PC-9 (cell line): ENCODE measurements at regions not wholly inside any gene's neighbourhood (a gene's known extent, or its start where the extent isn't known, plus 50 kb on each side); places are given as distances from the start of the nearest gene placed in this dataset.
A peak's percentile ranks its signal among the peaks of the same experiment; 100 is the strongest.
"Not testable (repeated sequence)": the region's sequence is repeated elsewhere in the genome, so short reads cannot be mapped to it uniquely, and the experiment has no call there.

Experiments
- BruUV-seq: library from RNA; stranded (reverse); fragments of 400-500 nt; replicated peaks from 2 replicates; lab custom pipeline; 2021; lab: Mats Ljungman, UMichigan
- CTCF ChIA-PET: fragments of 300-600 bp; sonication (Branson Sonifier 250); formaldehyde crosslinking; loops from one replicate; lab custom pipeline; 2022; ENCODE audit warnings: antibody characterized with exemption; lab: Charles Lee
- POLR2A ChIA-PET: fragments of 300-600 bp; sonication (Branson Sonifier 250); formaldehyde crosslinking; loops from one replicate; lab custom pipeline; 2022; ENCODE audit warnings: antibody characterized with exemption; ENCODE audit not compliant: unreplicated experiment; lab: Charles Lee
- DNase-seq, 2 experiments: peaks; one replicate each; pipeline versions ENCODE4 v3.0.0 to v3.0.0-alpha.2; 2015 to 2022; ENCODE audit warnings: mixed read lengths in 1 of 2
- H2AFZ ChIP-seq: fragments of 200-600 bp; sonication (generic); 2 replicates; pipeline ENCODE4 v1.8.1; 2017; ENCODE audit warnings: antibody characterized with exemption
- H3F3A ChIP-seq: fragments of 200-600 bp; sonication (generic); 2 replicates; pipeline ENCODE4 v1.8.1; 2017; ENCODE audit warnings: antibody characterized with exemption, mild to moderate bottlenecking, low read depth; ENCODE audit not compliant: insufficient read depth
- H3K27ac ChIP-seq: fragments of 200-600 bp; sonication (generic); 2 replicates; pipeline ENCODE4 v1.6.1; 2016; ENCODE audit warnings: mixed run types
- H3K27me3 ChIP-seq: fragments of 200-600 bp; sonication (generic); 2 replicates; pipeline ENCODE4 v1.6.1; 2016; ENCODE audit warnings: low read depth, mixed run types; ENCODE audit not compliant: insufficient read depth
- H3K36me3 ChIP-seq: fragments of 200-600 bp; sonication (generic); 2 replicates; pipeline ENCODE4 v1.6.1; 2016; ENCODE audit warnings: low read depth, mixed run types
- H3K4me1 ChIP-seq: fragments of 200-600 bp; sonication (generic); replicated peaks from 2 replicates; pipeline ENCODE4 v1.6.1; 2016; ENCODE audit warnings: mixed run types; ENCODE audit not compliant: insufficient read depth
- H3K4me2 ChIP-seq: fragments of 200-600 bp; sonication (generic); 2 replicates; pipeline ENCODE4 v1.6.1; 2017; ENCODE audit warnings: mixed run types
- H3K4me3 ChIP-seq: fragments of 200-600 bp; sonication (generic); 2 replicates; pipeline ENCODE4 v1.6.1; 2016; ENCODE audit warnings: mixed run types
- H3K79me2 ChIP-seq: fragments of 200-600 bp; sonication (generic); 2 replicates; pipeline ENCODE4 v1.6.1; 2017; ENCODE audit warnings: low read depth, mixed run types
- H3K9me2 ChIP-seq: fragments of 200-600 bp; sonication (generic); 2 replicates; pipeline ENCODE4 v1.8.1; 2017; ENCODE audit warnings: mild to moderate bottlenecking; ENCODE audit not compliant: insufficient read depth
- H3K9me3 ChIP-seq: fragments of 200-600 bp; sonication (generic); 2 replicates; pipeline ENCODE4 v1.8.1; 2016; ENCODE audit warnings: low read depth; ENCODE audit not compliant: insufficient read depth
- H4K20me1 ChIP-seq: fragments of 200-600 bp; sonication (generic); 2 replicates; pipeline ENCODE4 v1.8.1; 2017; ENCODE audit not compliant: insufficient read depth
- EZH2 ChIP-seq: fragments of 200-600 bp; sonication (generic); IDR thresholded peaks from 2 replicates; pipeline ENCODE4 v1.8.0; 2017; ENCODE audit warnings: antibody characterized with exemption, low read depth
- intact Hi-C: fragments of 100-400 bp; cut with micrococcal nuclease; formaldehyde crosslinking; loops from one replicate; pipeline ENCODE4 v1.10.0; 2022; ENCODE audit not compliant: unreplicated experiment
- TF ChIP-seq, protein P1 (sequence below): fragments of 200-600 bp; sonication (generic); conservative IDR thresholded peaks from 2 replicates; pipeline ENCODE4 v1.6.1; 2017; ENCODE audit warnings: mixed run types, antibody characterized with exemption, mild to moderate bottlenecking, moderate library complexity

GRCh38 chr14:30243207-30243606 is 315.6 kb upstream of the PRKD1 start:
- no peaks in the 10 kb centered on the region for H3K27me3 ChIP-seq
- intact Hi-C loops: no loop called here
- CTCF ChIA-PET: no interaction called here

GRCh38 chr14:30243805-30244204 is 315.2 kb upstream of the G2E3 start:
- Histone ChIP-seq H3K4me2 (no peak overlapping the region), H3K27ac (no peak overlapping the region), H2AFZ (no peak overlapping the region), H3K4me3 (no peak overlapping the region), H3K27me3 (no peaks in the 10 kb centered on the region), H3K9me2 (no peaks in the 10 kb centered on the region), H4K20me1 (no peaks in the 10 kb centered on the region), H3F3A (no peaks in the 10 kb centered on the region), H3K4me1 (no peaks in the 10 kb centered on the region), H3K36me3 (no peaks in the 10 kb centered on the region), H3K9me3 (no peaks in the 10 kb centered on the region), H3K79me2 (no peaks in the 10 kb centered on the region)
- TF ChIP-seq, protein P1, sequence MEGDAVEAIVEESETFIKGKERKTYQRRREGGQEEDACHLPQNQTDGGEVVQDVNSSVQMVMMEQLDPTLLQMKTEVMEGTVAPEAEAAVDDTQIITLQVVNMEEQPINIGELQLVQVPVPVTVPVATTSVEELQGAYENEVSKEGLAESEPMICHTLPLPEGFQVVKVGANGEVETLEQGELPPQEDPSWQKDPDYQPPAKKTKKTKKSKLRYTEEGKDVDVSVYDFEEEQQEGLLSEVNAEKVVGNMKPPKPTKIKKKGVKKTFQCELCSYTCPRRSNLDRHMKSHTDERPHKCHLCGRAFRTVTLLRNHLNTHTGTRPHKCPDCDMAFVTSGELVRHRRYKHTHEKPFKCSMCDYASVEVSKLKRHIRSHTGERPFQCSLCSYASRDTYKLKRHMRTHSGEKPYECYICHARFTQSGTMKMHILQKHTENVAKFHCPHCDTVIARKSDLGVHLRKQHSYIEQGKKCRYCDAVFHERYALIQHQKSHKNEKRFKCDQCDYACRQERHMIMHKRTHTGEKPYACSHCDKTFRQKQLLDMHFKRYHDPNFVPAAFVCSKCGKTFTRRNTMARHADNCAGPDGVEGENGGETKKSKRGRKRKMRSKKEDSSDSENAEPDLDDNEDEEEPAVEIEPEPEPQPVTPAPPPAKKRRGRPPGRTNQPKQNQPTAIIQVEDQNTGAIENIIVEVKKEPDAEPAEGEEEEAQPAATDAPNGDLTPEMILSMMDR: no peak
- TF ChIP-seq EZH2: no peak
- DNase-seq: peak in 1 of 2 experiments; percentile 55
- CTCF ChIA-PET: interaction anchor here (0.7 kb wide), 1 partner anchor 130 kb away, joined by 6 read pairs; no protein-coding TSS in a partner anchor
- POLR2A ChIA-PET: no interaction called here
- intact Hi-C loops: no loop called here
- no TSS peak for BruUV-seq

More at GRCh38 chr14:30243207-30243606, 315.6 kb upstream of the PRKD1 start:
- H3K27ac ChIP-seq: no peak overlapping the region
- DNase-seq: no peak
- TF ChIP-seq EZH2: no peak
- TF ChIP-seq, protein P1: no peak
- no peaks in the 10 kb centered on the region for H3K9me2 ChIP-seq
- H3K4me1 ChIP-seq: no peaks in the 10 kb centered on the region
- H3K79me2 ChIP-seq: no peaks in the 10 kb centered on the region
- no peak overlapping the region for H3K4me2 ChIP-seq
- no peaks in the 10 kb centered on the region for H3K36me3 ChIP-seq
- H2AFZ ChIP-seq: no peak overlapping the region
- no peaks in the 10 kb centered on the region for H3F3A ChIP-seq
- BruUV-seq: no TSS peak
- POLR2A ChIA-PET: no interaction called here
- H4K20me1 ChIP-seq: no peaks in the 10 kb centered on the region
- no peaks in the 10 kb centered on the region for H3K9me3 ChIP-seq
- no peak overlapping the region for H3K4me3 ChIP-seq

- H4K20me1 ChIP-seq, POLR2A ChIA-PET, H3F3A ChIP-seq, BruUV-seq, H3K27ac ChIP-seq, H3K79me2 ChIP-seq, H3K27me3 ChIP-seq, DNase-seq, H3K4me2 ChIP-seq, intact Hi-C loops, H3K36me3 ChIP-seq, H3K9me2 ChIP-seq, H3K4me1 ChIP-seq, H2AFZ ChIP-seq, H3K4me3 ChIP-seq, H3K9me3 ChIP-seq: not testable (repeated sequence)
- CTCF ChIA-PET: interaction anchor here (0.7 kb wide), 1 partner anchor 130 kb away, joined by 6 read pairs; no protein-coding TSS in a partner anchor
Observed at GRCh38 chr14:30244348-30244747, 314.6 kb upstream of the G2E3 start.

DNA sequence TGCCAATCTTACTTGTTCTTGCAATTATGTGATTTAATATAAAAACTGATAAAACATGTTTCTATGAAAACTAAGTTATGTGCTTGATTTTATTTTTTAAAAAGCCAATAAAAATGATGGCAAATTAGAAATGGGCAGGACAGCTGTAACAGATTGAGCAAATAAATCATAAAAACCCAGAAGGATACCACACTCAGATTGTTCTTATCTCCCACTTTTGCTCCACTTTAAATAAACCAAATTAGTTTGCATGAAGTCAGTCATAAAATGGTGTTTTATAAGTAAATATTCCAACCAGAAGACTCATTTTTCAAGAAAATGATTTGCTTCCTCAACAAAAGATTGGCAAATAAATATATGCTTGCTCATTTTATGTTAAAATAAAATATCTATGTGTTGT is 307.9 kb upstream of the G2E3 start:
- Histone ChIP-seq H3K79me2 (no peaks in the 10 kb centered on the region), H3K4me3 (no peak overlapping the region), H3K4me1 (no peaks in the 10 kb centered on the region), H2AFZ (no peak overlapping the region), H3K9me2 (no peaks in the 10 kb centered on the region), H3K27ac (no peak overlapping the region), H3K9me3 (no peaks in the 10 kb centered on the region), H3K36me3 (no peaks in the 10 kb centered on the region), H4K20me1 (no peaks in the 10 kb centered on the region), H3F3A (no peaks in the 10 kb centered on the region), H3K4me2 (no peak overlapping the region), H3K27me3 (no peaks in the 10 kb centered on the region)
- no peak for DNase-seq
- TF ChIP-seq, protein P1: no peak
- no peak for TF ChIP-seq EZH2
- BruUV-seq: no TSS peak
- intact Hi-C loops: no loop called here
- CTCF ChIA-PET: no interaction called here
- POLR2A ChIA-PET: no interaction called here
